ENCODE measurements at regions not wholly inside any gene's neighbourhood (a gene's known extent, or its start where the extent isn't known, plus 50 kb on each side); places are given as distances from the start of the nearest gene placed in this dataset.

DNA sequence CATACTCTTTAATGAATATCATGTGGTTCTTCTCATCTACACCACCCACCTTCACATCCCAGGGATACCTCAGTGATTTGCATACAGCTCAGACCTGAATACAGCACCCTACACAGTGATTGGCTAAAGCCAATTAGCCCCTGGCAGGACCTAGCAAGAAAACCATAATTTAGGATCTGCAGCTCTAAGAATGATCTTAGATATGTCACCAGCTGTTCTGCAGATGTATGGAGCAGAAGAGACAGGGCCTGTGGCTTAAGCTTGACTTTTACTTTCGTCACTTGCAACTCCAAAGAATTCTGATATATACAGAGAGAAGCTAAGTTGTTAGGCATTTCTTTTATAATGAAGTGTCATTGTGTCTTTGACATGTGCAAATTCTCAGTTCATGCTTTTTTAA is 483.2 kb upstream of the C9orf72 start:
- TF ChIP-seq, protein P1, sequence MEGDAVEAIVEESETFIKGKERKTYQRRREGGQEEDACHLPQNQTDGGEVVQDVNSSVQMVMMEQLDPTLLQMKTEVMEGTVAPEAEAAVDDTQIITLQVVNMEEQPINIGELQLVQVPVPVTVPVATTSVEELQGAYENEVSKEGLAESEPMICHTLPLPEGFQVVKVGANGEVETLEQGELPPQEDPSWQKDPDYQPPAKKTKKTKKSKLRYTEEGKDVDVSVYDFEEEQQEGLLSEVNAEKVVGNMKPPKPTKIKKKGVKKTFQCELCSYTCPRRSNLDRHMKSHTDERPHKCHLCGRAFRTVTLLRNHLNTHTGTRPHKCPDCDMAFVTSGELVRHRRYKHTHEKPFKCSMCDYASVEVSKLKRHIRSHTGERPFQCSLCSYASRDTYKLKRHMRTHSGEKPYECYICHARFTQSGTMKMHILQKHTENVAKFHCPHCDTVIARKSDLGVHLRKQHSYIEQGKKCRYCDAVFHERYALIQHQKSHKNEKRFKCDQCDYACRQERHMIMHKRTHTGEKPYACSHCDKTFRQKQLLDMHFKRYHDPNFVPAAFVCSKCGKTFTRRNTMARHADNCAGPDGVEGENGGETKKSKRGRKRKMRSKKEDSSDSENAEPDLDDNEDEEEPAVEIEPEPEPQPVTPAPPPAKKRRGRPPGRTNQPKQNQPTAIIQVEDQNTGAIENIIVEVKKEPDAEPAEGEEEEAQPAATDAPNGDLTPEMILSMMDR (IDR thresholded peaks at IDR 0.05) = no peak
- TF ChIP-seq POLR2A (IDR thresholded peaks at IDR 0.05) = no peak

All from lower leg skin (tissue), 3 donors.